ENCODE measurements at regions not wholly inside any gene's neighbourhood (a gene's known extent, or its start where the extent isn't known, plus 50 kb on each side); places are given as distances from the start of the nearest gene placed in this dataset.
"Not testable (repeated sequence)": the region's sequence is repeated elsewhere in the genome, so short reads cannot be mapped to it uniquely, and the experiment has no call there.

- Mint-ChIP-seq H3K4me3 (ENCODE audit: unreplicated experiment) (no peak overlapping the region), H3K9me3 (ENCODE audit: unreplicated experiment) (no peaks in the 10 kb centered on the region), H3K27me3 (ENCODE audit: unreplicated experiment) (peaks cover 5% of the 10 kb centered on the region), H3K4me1 (ENCODE audit: unreplicated experiment) (peaks cover 40% of the 10 kb centered on the region), H3K36me3 (ENCODE audit: low read depth, unreplicated experiment) (peaks cover 4% of the 10 kb centered on the region), H3K27ac (ENCODE audit: unreplicated experiment) (peak overlapping the region; percentile 70)
- no peak for TF ChIP-seq CTCF (IDR thresholded peaks at IDR 0.05; ENCODE audit: unreplicated experiment)
- no peak for DNase-seq (ENCODE audit: low spot score)
Measured at GRCh38 chr6:4253604-4254231, 118.3 kb upstream of the ECI2 start.

- not testable (repeated sequence) for H3K9me3 Mint-ChIP-seq (ENCODE audit: unreplicated experiment); H3K36me3 Mint-ChIP-seq (ENCODE audit: low read depth, unreplicated experiment); DNase-seq (ENCODE audit: low spot score); H3K4me3 Mint-ChIP-seq (ENCODE audit: unreplicated experiment); H3K27ac Mint-ChIP-seq (ENCODE audit: unreplicated experiment); H3K27me3 Mint-ChIP-seq (ENCODE audit: unreplicated experiment)
- peaks cover 27% of the 10 kb centered on the region for H3K4me1 Mint-ChIP-seq (ENCODE audit: unreplicated experiment)
Measured at GRCh38 chr6:4252445-4252844, 117.1 kb upstream of the ECI2 start.

GRCh38 chr6:4250645-4251044 is 115.3 kb upstream of the ECI2 start:
- no peak overlapping the region for H3K4me3 Mint-ChIP-seq (ENCODE audit: unreplicated experiment)
- no peak overlapping the region for H3K27ac Mint-ChIP-seq (ENCODE audit: unreplicated experiment)
- TF ChIP-seq CTCF (IDR thresholded peaks at IDR 0.05; ENCODE audit: unreplicated experiment), result no peak
- H3K9me3 Mint-ChIP-seq (ENCODE audit: unreplicated experiment), result no peaks in the 10 kb centered on the region
- H3K4me1 Mint-ChIP-seq (ENCODE audit: unreplicated experiment), result peaks cover 18% of the 10 kb centered on the region
- peaks cover 4% of the 10 kb centered on the region for H3K36me3 Mint-ChIP-seq (ENCODE audit: low read depth, unreplicated experiment)
- DNase-seq (ENCODE audit: low spot score), result no peak
- no peaks in the 10 kb centered on the region for H3K27me3 Mint-ChIP-seq (ENCODE audit: unreplicated experiment)

- H3K27ac Mint-ChIP-seq (ENCODE audit: unreplicated experiment); H3K4me1 Mint-ChIP-seq (ENCODE audit: unreplicated experiment); H3K27me3 Mint-ChIP-seq (ENCODE audit: unreplicated experiment); DNase-seq (ENCODE audit: low spot score); H3K4me3 Mint-ChIP-seq (ENCODE audit: unreplicated experiment): not testable (repeated sequence)
- H3K36me3 Mint-ChIP-seq (ENCODE audit: low read depth, unreplicated experiment), result peaks cover 32% of the 10 kb centered on the region
- peaks cover 13% of the 10 kb centered on the region for H3K9me3 Mint-ChIP-seq (ENCODE audit: unreplicated experiment)
Measured at GRCh38 chr6:4243832-4244231, 108.5 kb upstream of the ECI2 start.

GRCh38 chr6:4243237-4243636 is 107.9 kb upstream of the ECI2 start:
- H3K27me3 Mint-ChIP-seq (ENCODE audit: unreplicated experiment), result peaks cover 2% of the 10 kb centered on the region

More at GRCh38 chr6:4243237-4243636, 107.9 kb upstream of the ECI2 start:
- H3K4me3 Mint-ChIP-seq (ENCODE audit: unreplicated experiment), result no peak overlapping the region
- TF ChIP-seq CTCF (IDR thresholded peaks at IDR 0.05; ENCODE audit: unreplicated experiment), result no peak
- no peak for DNase-seq (ENCODE audit: low spot score)
- H3K36me3 Mint-ChIP-seq (ENCODE audit: low read depth, unreplicated experiment), result peaks cover 32% of the 10 kb centered on the region
- H3K4me1 Mint-ChIP-seq (ENCODE audit: unreplicated experiment), result peaks cover 3% of the 10 kb centered on the region
- H3K27ac Mint-ChIP-seq (ENCODE audit: unreplicated experiment), result no peak overlapping the region
- peaks cover 13% of the 10 kb centered on the region for H3K9me3 Mint-ChIP-seq (ENCODE audit: unreplicated experiment)

Measured in endothelial cell (in vitro differentiated cells).